ENCODE measurements at regions not wholly inside any gene's neighbourhood (a gene's known extent, or its start where the extent isn't known, plus 50 kb on each side); places are given as distances from the start of the nearest gene placed in this dataset.

GRCh38 chr6:169165561-169166300 lies 87.9 kb downstream of the THBS2 start:
- Mint-ChIP-seq H3K4me3 (no peak overlapping the region), H3K27ac (no peak overlapping the region), H3K9me3 (no peaks in the 10 kb centered on the region), H3K36me3 (no peaks in the 10 kb centered on the region), H3K27me3 (ENCODE audit: low read depth) (no peaks in the 10 kb centered on the region), H3K4me1 (peaks cover 8% of the 10 kb centered on the region)
- DNase-seq (ENCODE audit: low spot score in 2 of 2, unreplicated experiment in 2 of 2), result no peak
- TF ChIP-seq CTCF (IDR thresholded peaks at IDR 0.05; ENCODE audit: unreplicated experiment), result no peak

GRCh38 chr6:169164986-169165385 lies 88.7 kb downstream of the THBS2 start:
- Mint-ChIP-seq H3K4me3 (no peak overlapping the region), H3K27me3 (ENCODE audit: low read depth) (no peaks in the 10 kb centered on the region), H3K4me1 (peaks cover 5% of the 10 kb centered on the region), H3K9me3 (no peaks in the 10 kb centered on the region), H3K27ac (no peak overlapping the region), H3K36me3 (no peaks in the 10 kb centered on the region)
- DNase-seq (ENCODE audit: low spot score in 2 of 2, unreplicated experiment in 2 of 2), result peak in 1 of 2 experiments; percentile 24
- TF ChIP-seq CTCF (IDR thresholded peaks at IDR 0.05; ENCODE audit: unreplicated experiment), result no peak

- Mint-ChIP-seq H3K4me3 (no peak overlapping the region), H3K9me3 (no peaks in the 10 kb centered on the region), H3K36me3 (no peaks in the 10 kb centered on the region), H3K27ac (no peak overlapping the region), H3K27me3 (ENCODE audit: low read depth) (no peaks in the 10 kb centered on the region), H3K4me1 (peaks cover 5% of the 10 kb centered on the region)
- TF ChIP-seq CTCF (IDR thresholded peaks at IDR 0.05; ENCODE audit: unreplicated experiment), result no peak
- no peak for DNase-seq (ENCODE audit: low spot score in 2 of 2, unreplicated experiment in 2 of 2)
Observed at GRCh38 chr6:169164451-169164850, 89.2 kb downstream of the THBS2 start.

GRCh38 chr6:169163411-169163901 lies 90.2 kb downstream of the THBS2 start:
- peaks cover 5% of the 10 kb centered on the region for H3K4me1 Mint-ChIP-seq
- H3K27ac Mint-ChIP-seq, result no peak overlapping the region

GRCh38 chr6:169162752-169163407 lies 90.8 kb downstream of the THBS2 start:
- Mint-ChIP-seq H3K27ac (no peak overlapping the region), H3K36me3 (no peaks in the 10 kb centered on the region), H3K4me1 (peaks cover 5% of the 10 kb centered on the region), H3K4me3 (no peak overlapping the region), H3K9me3 (no peaks in the 10 kb centered on the region), H3K27me3 (ENCODE audit: low read depth) (no peaks in the 10 kb centered on the region)
- no peak for TF ChIP-seq CTCF (IDR thresholded peaks at IDR 0.05; ENCODE audit: unreplicated experiment)
- DNase-seq (ENCODE audit: low spot score in 2 of 2, unreplicated experiment in 2 of 2), result no peak

More at GRCh38 chr6:169163411-169163901, 90.2 kb downstream of the THBS2 start:
- Mint-ChIP-seq H3K27me3 (ENCODE audit: low read depth) (no peaks in the 10 kb centered on the region), H3K9me3 (no peaks in the 10 kb centered on the region), H3K36me3 (no peaks in the 10 kb centered on the region), H3K4me3 (no peak overlapping the region)
- no peak for DNase-seq (ENCODE audit: low spot score in 2 of 2, unreplicated experiment in 2 of 2)
- TF ChIP-seq CTCF (IDR thresholded peaks at IDR 0.05; ENCODE audit: unreplicated experiment), result no peak
